ENCODE measurements at regions not wholly inside any gene's neighbourhood (a gene's known extent, or its start where the extent isn't known, plus 50 kb on each side); places are given as distances from the start of the nearest gene placed in this dataset.

DNA sequence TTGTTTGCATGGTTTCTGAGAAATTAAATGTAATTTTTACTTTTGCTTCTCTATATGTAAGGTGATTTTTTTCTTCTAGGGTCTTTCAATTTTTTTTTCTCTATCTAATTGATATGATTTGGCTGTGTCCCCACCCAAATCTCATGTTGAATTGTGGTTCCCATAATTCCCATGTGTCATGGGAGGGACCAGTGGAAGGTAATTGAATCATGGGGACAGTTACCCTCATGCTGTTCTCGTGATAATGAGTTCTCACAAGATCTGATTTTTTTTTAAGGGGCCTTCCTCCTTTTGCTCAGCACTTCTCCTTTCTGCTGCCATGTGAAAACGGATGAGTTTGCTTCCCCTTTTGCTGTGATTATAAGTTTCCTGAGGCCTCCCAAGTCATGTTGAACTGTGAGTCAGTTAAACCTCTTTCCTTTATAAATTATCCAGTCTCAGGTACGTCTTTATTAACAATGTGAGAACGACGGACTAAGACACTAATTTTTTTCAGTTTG is 150.8 kb downstream of the MTRR start:
- no peak for FAIRE-seq
- Histone ChIP-seq H3K36me3 (ENCODE audit: control insufficient read depth in 2 of 4, insufficient read depth in 4 of 4, low read length in 3 of 4) (no peaks in the 10 kb centered on the region), H3K27me3 (replicated peaks in 1 of 4; ENCODE audit: control insufficient read depth in 3 of 4, extremely low read depth in 1 of 4, insufficient read depth in 3 of 4, low read length in 3 of 4) (no peaks in the 10 kb centered on the region), H3K56ac (replicated peaks; ENCODE audit: insufficient read length, low read depth, low read length) (no peak overlapping the region), H3K4me1 (replicated peaks in 1 of 4; ENCODE audit: control insufficient read depth in 3 of 4, insufficient read depth in 4 of 4, low read length in 3 of 4) (no peaks in the 10 kb centered on the region), H2BK15ac (ENCODE audit: low read length) (no peak overlapping the region), H2BK20ac (ENCODE audit: low read length) (no peak overlapping the region), H3K4me3 (ENCODE audit: extremely low read depth in 1 of 4, insufficient read depth in 2 of 4, low read depth in 3 of 4, low read length in 4 of 4) (no peak overlapping the region), H4K8ac (ENCODE audit: extremely low read depth, insufficient read depth, low read length) (no peak overlapping the region), H3K4ac (replicated peaks; ENCODE audit: insufficient read length, low read depth, low read length) (no peak overlapping the region), H3K18ac (ENCODE audit: extremely low read depth, low read length) (no peak overlapping the region), H2AK5ac (ENCODE audit: low read depth, low read length) (no peak overlapping the region), H3K4me2 (ENCODE audit: insufficient read depth in 1 of 2, low read depth in 2 of 2, low read length in 2 of 2) (no peak overlapping the region), H4K91ac (replicated peaks; ENCODE audit: insufficient read length, low read length) (no peak overlapping the region), H3K9ac (replicated peaks in 1 of 4; ENCODE audit: extremely low read depth in 1 of 4, low read depth in 3 of 4, low read length in 3 of 4) (no peak overlapping the region), H4K20me1 (replicated peaks in 1 of 2; ENCODE audit: control insufficient read depth in 1 of 2, insufficient read depth in 2 of 2, low read length in 2 of 2) (no peaks in the 10 kb centered on the region), H4K5ac (ENCODE audit: insufficient read length, low read depth, low read length) (no peak overlapping the region), H2BK120ac (replicated peaks; ENCODE audit: low read depth, low read length) (no peak overlapping the region), H3K14ac (ENCODE audit: insufficient read length) (no peak overlapping the region), H3K79me2 (ENCODE audit: control insufficient read depth in 1 of 2, insufficient read depth in 2 of 2, low read length in 2 of 2) (no peaks in the 10 kb centered on the region), H3K79me1 (ENCODE audit: low read depth, low read length) (no peaks in the 10 kb centered on the region), H2AFZ (ENCODE audit: low read length) (no peak overlapping the region), H3K23me2 (ENCODE audit: low read depth, low read length) (no peaks in the 10 kb centered on the region), H2BK12ac (ENCODE audit: low read depth, low read length) (no peak overlapping the region), H3K9me3 (ENCODE audit: insufficient read depth in 2 of 2, low read depth in 1 of 2, low read length in 1 of 2) (no peaks in the 10 kb centered on the region), H3K23ac (ENCODE audit: insufficient read length) (no peak overlapping the region), H2BK5ac (ENCODE audit: low read depth, low read length) (no peak overlapping the region), H3K27ac (ENCODE audit: low read depth, low read length) (no peak overlapping the region)
- no peak for DNase-seq (ENCODE audit: low read depth in 1 of 2, low spot score in 2 of 2)
- TF ChIP-seq BACH1 (IDR thresholded peaks at IDR 0.05; ENCODE audit: low read length) (no peak), HDAC2 (IDR thresholded peaks at IDR 0.05; ENCODE audit: borderline replicate concordance in 1 of 2, low read depth in 2 of 2, low read length in 2 of 2) (no peak), CHD2 (IDR thresholded peaks at IDR 0.05; ENCODE audit: low read length) (no peak), EGR1 (IDR thresholded peaks at IDR 0.05; ENCODE audit: borderline replicate concordance, low read depth, low read length) (no peak), GTF2F1 (IDR thresholded peaks at IDR 0.05; ENCODE audit: borderline replicate concordance, low read depth, low read length) (no peak), RNF2 (IDR thresholded peaks at IDR 0.05; ENCODE audit: borderline replicate concordance, low read depth, low read length, missing control alignments, poor library complexity, severe bottlenecking) (no peak)
- WGBS, 2 experiments (ENCODE audit: extremely low coverage in 1 of 2, insufficient coverage in 1 of 2, insufficient read length in 1 of 2, insufficient replicate concordance in 2 of 2, low coverage in 1 of 2, low lambda C conversion rate in 2 of 2, missing lambda C conversion rate in 1 of 2) = 83% methylated on average over 5 of the region's 5 CpGs; no CpG with 5 or more reads in 1 of the 2 experiments
- CTCF ChIA-PET (ENCODE audit: partially characterized antibody) = interaction anchor here (0.7 kb wide), 1 partner anchor 185 kb away, joined by 3 read pairs; no protein-coding TSS in a partner anchor
- POLR2A ChIA-PET (ENCODE audit: partially characterized antibody) = no interaction called here

Measured in H1 (cell line).